ENCODE measurements at regions not wholly inside any gene's neighbourhood (a gene's known extent, or its start where the extent isn't known, plus 50 kb on each side); places are given as distances from the start of the nearest gene placed in this dataset.

DNA sequence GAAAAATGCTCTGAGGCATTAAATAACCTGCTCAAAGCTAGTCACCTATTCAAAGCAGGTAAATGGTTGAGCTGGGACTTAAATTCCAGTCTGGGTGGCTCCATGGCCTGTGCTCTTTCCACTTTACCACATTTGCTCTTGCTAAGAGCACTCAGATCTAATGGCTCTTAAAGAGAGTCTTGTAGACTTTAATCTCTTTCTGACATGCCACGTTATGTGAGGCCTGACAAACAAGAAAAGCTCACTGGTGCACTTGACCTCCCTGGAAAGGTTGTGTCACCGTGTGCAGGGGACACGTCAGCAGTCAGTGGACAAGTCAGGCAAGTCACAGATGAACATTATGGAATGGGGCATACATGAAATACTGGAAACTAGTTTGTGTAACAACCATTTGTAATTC is 129.9 kb upstream of the RPS23 start:
- ChIA-PET CTCF (interaction anchor here (1.2 kb wide), 1 partner anchor 44 kb away, joined by 5 read pairs; no protein-coding TSS in a partner anchor), POLR2A (ENCODE audit: low non-redundant PET) (no interaction called here)
- no peak for DNase-seq (ENCODE audit: low spot score)

DNA sequence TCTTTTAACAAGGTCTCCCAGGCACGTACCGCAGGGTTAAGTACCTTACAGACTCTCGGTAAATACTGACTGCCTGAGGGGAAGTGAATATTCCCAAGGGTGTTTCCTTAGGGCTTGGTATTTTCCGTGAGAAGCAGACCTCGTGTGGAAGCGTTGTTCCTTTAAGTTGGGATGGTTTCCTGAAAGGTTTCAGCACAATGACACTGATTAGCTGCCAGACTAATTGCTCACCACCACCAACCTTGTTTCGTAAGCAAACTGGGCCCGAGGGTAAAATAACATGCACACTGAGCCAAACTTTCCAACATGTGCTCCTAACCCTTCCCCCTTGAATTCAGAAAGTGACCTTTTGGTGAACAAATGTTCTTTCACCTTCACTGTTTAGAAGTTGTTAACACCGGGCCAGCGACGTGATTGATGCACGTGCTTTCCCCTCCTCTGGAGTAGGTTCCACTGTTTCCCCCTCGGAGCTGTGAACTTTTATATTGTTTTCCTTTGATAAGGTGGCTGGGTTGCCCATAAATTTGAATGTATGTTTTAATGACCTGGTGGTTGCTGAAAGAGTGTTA is 128.1 kb upstream of the RPS23 start:
- POLR2A ChIA-PET (ENCODE audit: low non-redundant PET), result no interaction called here
- no peak for TF ChIP-seq CTCF (conservative IDR thresholded peaks at IDR 0.05; ENCODE audit: low read depth)
- H3K27ac ChIP-seq, result peak overlapping the region; percentile 63
- CTCF ChIA-PET, result interaction anchor here (1.3 kb wide), 1 partner anchor 15 kb away, joined by 5 read pairs; no protein-coding TSS in a partner anchor
- DNase-seq (ENCODE audit: low spot score), result peak; percentile 95

More for the DNA sequence above, 129.9 kb upstream of the RPS23 start:
- TF ChIP-seq CTCF (conservative IDR thresholded peaks at IDR 0.05; ENCODE audit: low read depth), result no peak
- H3K27ac ChIP-seq, result no peak overlapping the region

DNA sequence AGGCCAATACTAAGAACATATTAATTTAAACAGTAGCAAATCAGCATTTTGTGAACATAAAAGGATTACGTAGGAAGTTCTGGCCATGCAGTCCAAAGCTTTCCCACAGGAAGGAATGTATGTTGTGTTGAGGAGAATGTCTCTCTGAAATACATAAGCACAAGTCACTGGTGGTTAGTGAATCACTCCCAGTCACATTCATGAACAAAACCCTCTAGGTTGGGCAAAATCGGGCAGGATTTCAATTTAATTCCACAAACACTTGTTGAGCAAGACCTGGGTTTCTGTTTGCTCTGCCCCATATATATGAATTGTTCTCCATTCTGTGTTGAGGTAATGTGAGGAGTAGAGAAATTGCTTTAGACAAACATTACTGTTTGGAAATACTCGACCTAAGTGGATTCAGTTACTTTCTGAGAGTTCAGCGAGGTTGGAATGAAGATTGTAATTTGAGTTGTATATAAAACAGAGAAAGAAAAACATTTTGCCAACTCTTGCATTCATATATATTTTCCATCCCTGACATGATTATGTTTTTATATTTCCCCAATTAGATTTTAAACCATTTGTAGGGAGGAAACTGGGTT is 127.6 kb upstream of the RPS23 start:
- ChIA-PET CTCF (interaction anchor here (0.6 to 1.3 kb wide), 2 partner anchors 15 kb away, joined by 3 to 5 read pairs; no protein-coding TSS in a partner anchor), POLR2A (ENCODE audit: low non-redundant PET) (no interaction called here)
- no peak for TF ChIP-seq CTCF (conservative IDR thresholded peaks at IDR 0.05; ENCODE audit: low read depth)
- peak overlapping the region; percentile 63; the same call in 1 of the 2 replicates for H3K27ac ChIP-seq
- peak; percentile 96 for DNase-seq (ENCODE audit: low spot score)

DNA sequence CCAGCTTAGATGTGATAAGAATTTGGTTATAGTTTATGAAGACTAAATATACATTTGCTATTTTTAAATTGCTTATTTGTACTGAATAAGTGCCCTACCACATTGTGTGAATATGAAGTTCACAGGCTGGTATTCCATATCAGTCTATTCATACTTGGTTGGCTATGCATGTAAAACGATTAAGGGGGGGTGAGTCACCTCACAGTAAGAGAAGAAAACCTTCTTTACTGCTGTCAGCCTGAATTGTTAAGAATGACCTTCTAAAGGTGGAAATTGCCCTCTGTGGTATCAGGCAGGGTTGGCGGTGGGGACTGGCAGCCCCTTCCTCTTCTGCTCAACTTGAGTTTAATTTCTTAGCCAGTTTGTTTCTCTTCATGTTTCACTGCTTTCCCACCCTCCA is 127.0 kb upstream of the RPS23 start:
- no peak for TF ChIP-seq CTCF (conservative IDR thresholded peaks at IDR 0.05; ENCODE audit: low read depth)
- peak; percentile 93 for DNase-seq (ENCODE audit: low spot score)
- CTCF ChIA-PET, result interaction anchor here (0.6 kb wide), 1 partner anchor 16 kb away, joined by 3 read pairs; no protein-coding TSS in a partner anchor
- H3K27ac ChIP-seq, result no peak overlapping the region
- POLR2A ChIA-PET (ENCODE audit: low non-redundant PET), result no interaction called here

GRCh38 chr5:82404382-82404945 is 126.3 kb upstream of the RPS23 start:
- no peak for DNase-seq (ENCODE audit: low spot score)
- CTCF ChIA-PET, result no interaction called here
- POLR2A ChIA-PET (ENCODE audit: low non-redundant PET), result no interaction called here
- no peak overlapping the region for H3K27ac ChIP-seq
- TF ChIP-seq CTCF (conservative IDR thresholded peaks at IDR 0.05; ENCODE audit: low read depth), result no peak

GRCh38 chr5:82403724-82404123 is 125.6 kb upstream of the RPS23 start:
- ChIA-PET CTCF (no interaction called here), POLR2A (ENCODE audit: low non-redundant PET) (no interaction called here)
- TF ChIP-seq CTCF (conservative IDR thresholded peaks at IDR 0.05; ENCODE audit: low read depth), result no peak
- no peak overlapping the region for H3K27ac ChIP-seq
- DNase-seq (ENCODE audit: low spot score), result no peak
